Liver (tissue), 7 donors: ENCODE measurements at regions not wholly inside any gene's neighbourhood (a gene's known extent, or its start where the extent isn't known, plus 50 kb on each side); places are given as distances from the start of the nearest gene placed in this dataset.

ENCODE experiments used
- DNase-seq: peaks from one replicate; pipeline ENCODE4 v3.0.0-alpha.2; 2017; ENCODE audit warnings: low spot score
- H3K27ac ChIP-seq, 2 donors: one replicate each; pipeline ENCODE4 v1.7.0; 2013; ENCODE audit warnings: inconsistent platforms in 2 of 2, low read length in 2 of 2, control low read depth in 1 of 2, low read depth in 1 of 2, mild to moderate bottlenecking in 1 of 2
- H3K27me3 ChIP-seq, 4 donors: one replicate each; pipeline versions ENCODE4 v1.6.1 to v1.7.0; 2013; ENCODE audit warnings: low read length in 3 of 4, inconsistent platforms in 1 of 4, mild to moderate bottlenecking in 1 of 4, moderate library complexity in 1 of 4; ENCODE audit not compliant: control insufficient read depth in 4 of 4, insufficient read depth in 4 of 4
- H3K36me3 ChIP-seq, 4 donors: one replicate each; pipeline versions ENCODE4 v1.6.1 to v1.7.0; 2013; ENCODE audit warnings: low read length in 3 of 4, mild to moderate bottlenecking in 3 of 4, low read depth in 1 of 4, moderate library complexity in 1 of 4; ENCODE audit not compliant: control insufficient read depth in 4 of 4, insufficient read depth in 3 of 4
- H3K4me1 ChIP-seq, 4 donors: one replicate each; pipeline versions ENCODE4 v1.6.1 to v1.7.0; 2013; ENCODE audit warnings: low read length in 3 of 4, mild to moderate bottlenecking in 3 of 4, moderate library complexity in 1 of 4; ENCODE audit not compliant: control insufficient read depth in 4 of 4, insufficient read depth in 4 of 4
- H3K4me3 ChIP-seq, 3 donors: one replicate each; pipeline versions ENCODE4 v1.6.1 to v1.7.0; 2013; ENCODE audit warnings: low read length in 3 of 3, control low read depth in 1 of 3, low read depth in 1 of 3, mild to moderate bottlenecking in 1 of 3
- H3K9ac ChIP-seq, 2 donors: one replicate each; pipeline ENCODE4 v1.7.0; 2013; ENCODE audit warnings: low read length in 2 of 2, mild to moderate bottlenecking in 2 of 2, moderate library complexity in 2 of 2, control low read depth in 1 of 2, low read depth in 1 of 2
- H3K9me3 ChIP-seq, 4 donors: one replicate each; pipeline versions ENCODE4 v1.6.1 to v1.7.0; 2013; ENCODE audit warnings: low read length in 3 of 4; ENCODE audit not compliant: control insufficient read depth in 4 of 4
- EGR1 ChIP-seq, 2 donors: IDR thresholded peaks; 2 replicates each; pipeline ENCODE4 v1.6.1; 2016 to 2018; ENCODE audit warnings: antibody characterized with exemption in 2 of 2, low read depth in 2 of 2
- FOXA1 ChIP-seq: IDR thresholded peaks from 2 replicates; pipeline ENCODE4 v1.6.1; 2016; ENCODE audit warnings: antibody characterized with exemption
- FOXA2 ChIP-seq: IDR thresholded peaks from 2 replicates; pipeline ENCODE4 v1.6.1; 2016; ENCODE audit warnings: antibody characterized with exemption
- GABPA ChIP-seq, 2 donors: IDR thresholded peaks in 1 of 2; conservative IDR thresholded peaks in 1 of 2; 2 replicates each; pipeline ENCODE4 v1.6.1; 2016; ENCODE audit warnings: antibody characterized with exemption in 2 of 2, mild to moderate bottlenecking in 1 of 2, moderate library complexity in 1 of 2
- HNF4A ChIP-seq, 2 donors: conservative IDR thresholded peaks; 2 replicates each; pipeline ENCODE4 v1.6.1; 2016; ENCODE audit warnings: antibody characterized with exemption in 2 of 2, mild to moderate bottlenecking in 2 of 2
- RAD21 ChIP-seq, 2 donors: IDR thresholded peaks; 2 replicates each; pipeline ENCODE4 v1.6.1; 2016; ENCODE audit warnings: antibody characterized with exemption in 2 of 2, mild to moderate bottlenecking in 2 of 2
- RXRA ChIP-seq, 2 donors: IDR thresholded peaks; 2 replicates each; pipeline ENCODE4 v1.6.1; 2017 to 2018; ENCODE audit warnings: antibody characterized with exemption in 2 of 2, mild to moderate bottlenecking in 1 of 2
- SP1 ChIP-seq: IDR thresholded peaks from 2 replicates; pipeline ENCODE4 v1.6.1; 2018; ENCODE audit warnings: antibody characterized with exemption, mild to moderate bottlenecking
- TAF1 ChIP-seq: conservative IDR thresholded peaks from 2 replicates; pipeline ENCODE4 v1.6.1; 2016; ENCODE audit warnings: antibody characterized with exemption, mild to moderate bottlenecking
- YY1 ChIP-seq: IDR thresholded peaks from 2 replicates; pipeline ENCODE4 v1.6.1; 2016; ENCODE audit warnings: antibody characterized with exemption, mild to moderate bottlenecking
- WGBS: extraction: QIAGEN DNeasy Blood & Tissue Kit; methylation state at CpG from one replicate; pipeline ENCODE4 v1.1.7; 2013; 5-methylcytosine and 5-hydroxymethylcytosine counted together
- TF ChIP-seq, protein P1 (sequence below): IDR thresholded peaks from 2 replicates; pipeline ENCODE4 v1.6.1; 2016; ENCODE audit warnings: antibody characterized with exemption
- TF ChIP-seq, protein P2 (sequence below): IDR thresholded peaks from 2 replicates; pipeline ENCODE4 v1.6.1; 2016; ENCODE audit warnings: antibody characterized with exemption
- donor health status: healthy.
- donor health status: healthy.
- donor health status: healthy.
- donor health status: healthy.

DNA sequence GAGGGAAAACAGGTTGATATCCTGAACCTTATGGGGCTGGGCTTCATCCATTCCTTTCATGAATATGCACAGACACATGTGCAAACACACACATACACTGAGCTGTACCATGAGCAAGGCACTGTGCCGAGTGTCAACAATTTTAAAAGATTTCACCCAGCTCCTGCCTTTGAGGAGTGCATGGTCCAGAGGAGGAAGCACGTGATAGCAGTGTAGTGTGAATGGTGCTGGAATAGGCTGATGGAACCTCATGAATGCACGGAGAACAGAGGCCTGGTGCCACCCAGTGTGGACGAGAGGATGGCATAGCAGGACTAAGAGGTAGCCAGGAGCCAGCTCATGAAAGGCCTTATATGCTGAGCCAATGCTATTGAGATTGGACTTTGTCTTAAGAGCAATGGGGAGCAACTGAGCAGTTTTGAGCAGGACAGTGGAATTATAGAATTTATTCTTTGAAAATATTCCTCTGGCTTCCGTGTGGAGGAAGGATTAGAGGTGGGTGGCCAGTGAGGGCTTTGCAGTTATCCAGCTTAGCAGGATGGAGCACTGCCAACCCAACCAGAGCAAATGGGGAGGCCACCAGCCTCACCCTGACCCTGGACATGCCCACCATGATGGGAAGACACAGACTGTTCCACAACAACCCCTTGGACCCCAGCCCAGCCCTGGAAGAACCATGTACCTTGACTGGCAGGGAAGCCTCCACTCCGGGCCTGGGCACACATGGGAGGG is 84.4 kb downstream of the UNC5CL start:
- DNase-seq = no peak
- Histone ChIP-seq H3K36me3 (no peaks in the 10 kb centered on the region), H3K27ac (no peak overlapping the region), H3K9ac (no peak overlapping the region), H3K9me3 (no peaks in the 10 kb centered on the region), H3K27me3 (no peaks in the 10 kb centered on the region), H3K4me1 (peaks cover 0 to 5% (median 0%) of the 10 kb centered on the region in 4 donors), H3K4me3 (no peak overlapping the region)
- TF ChIP-seq EGR1 (IDR thresholded peaks at IDR 0.05; ENCODE audit: low read depth in 2 of 2) (no peak), HNF4A (conservative IDR thresholded peaks at IDR 0.05) (no peak), RAD21 (IDR thresholded peaks at IDR 0.05) (no peak), GABPA (IDR thresholded peaks at IDR 0.05 in 1 of 2, conservative IDR thresholded peaks at IDR 0.05 in 1 of 2) (no peak), FOXA1 (no peak), FOXA2 (no peak), SP1 (no peak), YY1 (no peak)
- TF ChIP-seq, protein P1, sequence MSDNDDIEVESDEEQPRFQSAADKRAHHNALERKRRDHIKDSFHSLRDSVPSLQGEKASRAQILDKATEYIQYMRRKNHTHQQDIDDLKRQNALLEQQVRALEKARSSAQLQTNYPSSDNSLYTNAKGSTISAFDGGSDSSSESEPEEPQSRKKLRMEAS = no peak
- WGBS = 90% methylated on average over 6 of the region's 6 CpGs

DNA sequence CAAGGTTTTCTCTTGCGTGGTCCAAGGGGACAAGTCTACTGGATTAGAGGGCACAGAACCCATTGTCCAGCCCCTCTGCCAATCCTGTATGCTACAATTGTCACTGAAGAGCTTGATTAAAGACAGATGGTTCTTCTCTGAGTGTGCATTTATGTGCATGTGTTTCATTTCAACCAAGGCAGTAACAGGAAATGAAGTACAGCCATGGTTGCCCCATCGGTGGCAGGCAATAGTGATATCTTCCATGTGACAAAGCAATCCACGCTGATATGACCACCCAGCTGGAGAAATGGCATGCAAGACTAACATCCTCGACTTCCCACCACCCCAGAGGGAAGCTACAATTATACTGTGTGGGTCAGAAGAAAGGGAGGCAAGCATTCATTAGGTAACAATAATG is 85.5 kb downstream of the UNC5CL start:
- TF ChIP-seq GABPA (IDR thresholded peaks at IDR 0.05 in 1 of 2, conservative IDR thresholded peaks at IDR 0.05 in 1 of 2) (no peak), EGR1 (IDR thresholded peaks at IDR 0.05; ENCODE audit: low read depth in 2 of 2) (no peak), YY1 (no peak), RXRA (IDR thresholded peaks at IDR 0.05) (no peak)
- H3K9ac ChIP-seq = no peak overlapping the region

DNA sequence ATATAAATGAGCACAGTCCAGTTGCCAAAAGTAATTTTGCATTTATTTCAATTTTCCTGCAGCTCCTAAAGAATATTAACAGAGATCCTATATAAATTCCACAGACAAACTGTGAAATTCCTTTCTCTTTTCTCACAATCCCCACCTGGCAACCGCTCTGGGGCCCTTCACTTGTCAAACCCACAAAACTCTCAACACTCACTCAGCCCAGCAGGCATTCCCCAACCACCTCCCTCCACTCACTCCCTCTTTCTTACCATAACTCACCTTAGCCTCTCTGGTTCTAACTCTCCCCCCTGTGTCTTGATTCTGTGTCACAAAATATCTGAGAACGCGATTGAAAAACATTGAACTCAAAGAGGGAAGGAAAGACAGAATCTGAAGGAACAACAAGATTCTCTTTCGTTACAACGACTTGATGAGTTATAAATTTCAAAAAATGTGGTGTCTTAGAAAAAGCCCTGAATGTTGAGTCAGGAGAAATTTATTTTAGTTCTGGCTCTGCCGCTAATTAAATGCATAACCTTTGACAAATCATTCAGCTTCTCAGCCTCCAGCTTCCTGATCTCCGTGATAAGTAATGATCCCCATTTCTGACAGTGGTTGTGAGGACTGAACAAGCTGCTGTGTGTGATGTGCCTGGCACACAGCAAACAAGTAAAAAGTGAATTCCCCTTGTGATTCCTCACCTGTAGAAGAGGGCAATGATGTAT is 87.9 kb downstream of the UNC5CL start:
- Histone ChIP-seq H3K36me3 (no peaks in the 10 kb centered on the region), H3K9ac (no peak overlapping the region), H3K9me3 (no peaks in the 10 kb centered on the region), H3K4me3 (no peak overlapping the region), H3K27me3 (no peaks in the 10 kb centered on the region), H3K27ac (no peak overlapping the region), H3K4me1 (no peaks in the 10 kb centered on the region)
- TF ChIP-seq RXRA (IDR thresholded peaks at IDR 0.05) (no peak), RAD21 (IDR thresholded peaks at IDR 0.05) (no peak), FOXA1 (no peak), FOXA2 (no peak), TAF1 (no peak), HNF4A (conservative IDR thresholded peaks at IDR 0.05) (no peak), SP1 (no peak), GABPA (IDR thresholded peaks at IDR 0.05 in 1 of 2, conservative IDR thresholded peaks at IDR 0.05 in 1 of 2) (no peak)
- TF ChIP-seq, protein P2, sequence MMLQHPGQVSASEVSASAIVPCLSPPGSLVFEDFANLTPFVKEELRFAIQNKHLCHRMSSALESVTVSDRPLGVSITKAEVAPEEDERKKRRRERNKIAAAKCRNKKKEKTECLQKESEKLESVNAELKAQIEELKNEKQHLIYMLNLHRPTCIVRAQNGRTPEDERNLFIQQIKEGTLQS = no peak
- no peak for DNase-seq
- WGBS = 72% methylated on average over 7 of the region's 7 CpGs

More for the DNA sequence above, 85.5 kb downstream of the UNC5CL start:
- Histone ChIP-seq H3K4me3 (no peak overlapping the region), H3K4me1 (peaks cover 0 to 5% (median 0%) of the 10 kb centered on the region in 4 donors), H3K27ac (no peak overlapping the region), H3K27me3 (no peaks in the 10 kb centered on the region), H3K36me3 (no peaks in the 10 kb centered on the region), H3K9me3 (no peaks in the 10 kb centered on the region)
- 75% methylated on average over 4 of the region's 4 CpGs for WGBS
- DNase-seq = no peak
